Stimulated activated CD8-positive, alpha-beta memory T cell treated with anti-CD3 and anti-CD28 coated beads, Interleukin-4, amount 100 ng/mL, for 24 hours (primary cell): ENCODE measurements at regions not wholly inside any gene's neighbourhood (a gene's known extent, or its start where the extent isn't known, plus 50 kb on each side); places are given as distances from the start of the nearest gene placed in this dataset.

Experiments used
- DNase-seq: peaks from one replicate; pipeline ENCODE4 v3.0.0-alpha.2; 2020; ENCODE audit warnings: low read depth

DNA sequence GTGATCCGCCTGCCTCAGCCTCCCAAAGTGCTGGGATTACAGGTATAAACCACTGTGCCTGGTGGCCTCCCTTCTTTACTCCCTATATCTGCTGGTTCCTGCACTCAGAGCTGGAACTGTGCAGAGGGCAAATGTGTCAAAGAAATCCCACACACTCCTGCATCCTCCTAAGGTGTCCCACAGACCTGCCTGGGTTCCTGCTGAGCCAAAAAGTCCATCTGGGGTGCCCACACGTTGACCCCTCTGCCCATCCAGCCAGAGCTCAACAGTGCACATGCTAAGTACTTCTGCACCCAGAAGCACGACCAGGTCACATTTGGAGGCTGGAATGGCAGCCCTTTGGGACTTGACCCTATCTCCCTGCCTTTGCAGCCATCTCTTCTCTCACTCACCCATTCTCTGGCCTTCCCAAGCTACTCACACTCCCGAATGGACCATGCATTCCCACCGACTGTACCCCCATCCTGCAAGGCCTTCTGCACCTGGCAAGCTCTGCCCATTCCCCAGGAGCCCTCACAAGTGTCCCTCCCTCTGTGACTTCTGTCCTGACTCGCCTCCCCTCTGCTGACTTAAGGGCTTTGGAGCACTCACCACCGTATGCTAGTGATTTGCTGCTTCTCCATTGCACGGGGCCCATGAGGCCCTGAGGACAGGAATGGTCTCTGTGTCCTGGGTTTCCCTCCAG, 152.1 kb downstream of the KCTD15 start:
- DNase-seq, result no peak

DNA sequence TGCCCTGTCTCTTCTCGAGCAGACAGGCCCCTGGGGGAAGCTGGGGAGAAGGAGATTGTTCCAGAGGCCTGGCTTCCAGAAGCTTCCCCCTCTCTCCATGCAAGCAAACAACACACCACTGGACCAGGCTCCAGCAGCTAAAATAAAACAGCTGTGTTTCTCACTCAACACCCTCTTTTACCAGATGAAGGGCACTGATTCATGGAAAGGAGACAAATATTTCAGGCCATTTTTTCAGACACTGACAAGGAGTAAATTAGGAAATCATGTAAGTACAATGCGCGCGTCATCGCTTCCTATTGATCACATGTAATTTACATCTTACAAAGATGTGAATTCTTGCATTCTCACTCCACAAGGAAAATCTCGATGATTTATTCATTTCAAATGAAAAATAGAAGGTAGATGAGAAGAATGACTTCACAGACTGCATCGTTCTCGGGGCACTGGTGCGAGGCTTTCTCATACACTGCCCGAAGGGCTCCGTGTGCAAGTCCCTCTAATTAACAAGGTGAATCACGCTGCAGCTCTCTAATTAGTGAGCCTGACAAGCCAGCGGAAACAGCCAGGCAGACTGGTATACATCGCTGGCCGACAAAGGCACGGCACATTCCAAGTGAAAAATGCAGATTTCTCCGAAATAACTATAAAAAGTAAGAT, 153.6 kb downstream of the KCTD15 start:
- DNase-seq, result no peak

DNA sequence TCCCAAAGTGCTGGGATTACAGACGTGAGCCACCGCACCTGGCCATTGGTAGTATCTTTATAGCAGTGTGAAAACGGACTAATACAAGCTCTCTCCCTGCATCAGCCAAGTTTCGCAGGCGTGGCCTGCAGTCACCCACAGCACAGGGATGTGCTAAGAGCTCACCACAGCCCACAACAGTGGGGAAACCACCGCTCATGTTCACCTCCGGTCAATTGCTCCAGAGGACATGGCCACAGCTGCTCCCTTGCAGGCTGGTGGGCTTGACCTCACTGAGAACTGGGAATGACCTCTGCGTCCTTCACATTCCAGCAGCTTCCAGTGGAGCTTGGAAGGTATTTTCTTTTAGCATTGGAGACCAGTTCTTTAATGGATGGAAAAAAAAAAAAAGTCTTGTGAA, 156.4 kb downstream of the KCTD15 start:
- no peak for DNase-seq

DNA sequence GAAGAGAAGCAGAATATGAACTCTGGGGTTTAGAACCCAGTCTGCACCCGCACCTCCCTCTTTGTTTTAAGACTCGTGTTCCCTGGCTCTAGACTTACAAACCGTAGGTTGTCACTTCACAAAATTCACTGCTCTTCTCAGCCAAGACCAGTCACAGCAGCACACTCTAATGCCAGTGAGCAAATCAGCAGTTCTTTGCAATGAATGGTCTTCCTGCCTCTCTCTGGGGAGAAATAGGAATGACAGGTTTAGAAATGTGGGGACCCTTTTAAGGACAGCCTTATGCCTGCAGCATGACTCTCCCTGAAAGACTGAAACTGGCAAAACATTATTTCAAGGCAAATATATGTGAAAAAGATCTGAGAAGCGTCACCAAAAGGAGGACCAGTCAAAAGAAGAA, 156.9 kb downstream of the KCTD15 start:
- no peak for DNase-seq

DNA sequence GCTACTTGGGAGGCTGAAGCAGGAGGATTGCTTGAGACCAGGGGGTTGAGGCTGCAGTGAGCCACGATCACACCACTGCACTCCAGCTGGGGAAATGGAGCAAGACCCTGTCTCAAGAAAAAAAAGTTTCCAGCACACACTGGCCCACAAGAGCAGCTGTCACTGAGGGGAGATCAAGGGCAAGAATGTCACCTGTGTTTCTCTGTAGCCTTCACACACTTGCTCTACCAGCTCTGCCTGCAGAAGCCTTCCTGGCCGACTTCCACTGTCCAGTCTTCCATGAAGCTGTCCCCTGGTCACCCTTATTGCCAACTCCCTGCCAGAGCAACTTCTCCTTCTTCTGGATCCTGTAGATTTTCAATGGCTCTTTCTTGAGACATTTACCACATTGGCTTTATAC, 158.0 kb downstream of the KCTD15 start:
- no peak for DNase-seq

DNA sequence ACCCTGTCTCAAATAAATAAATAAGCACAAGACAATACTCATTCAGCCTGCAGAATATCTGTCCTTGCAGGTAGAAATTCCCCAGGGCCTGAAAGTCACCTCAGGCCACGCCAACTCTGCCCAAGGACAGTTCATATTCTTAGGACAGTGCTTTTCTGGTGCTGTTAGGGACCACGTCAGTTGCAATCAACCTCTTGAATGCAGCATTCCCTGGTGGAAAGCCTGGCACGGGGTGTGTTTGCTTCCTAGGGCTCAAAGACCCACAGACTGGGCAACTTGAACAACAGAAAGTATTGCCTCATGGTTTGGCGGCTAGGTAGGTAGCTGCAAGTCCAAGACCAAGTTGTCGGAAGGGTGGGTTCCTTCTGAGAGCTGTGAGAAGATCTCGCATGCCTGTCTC, 160.3 kb downstream of the KCTD15 start:
- DNase-seq, result no peak

DNA sequence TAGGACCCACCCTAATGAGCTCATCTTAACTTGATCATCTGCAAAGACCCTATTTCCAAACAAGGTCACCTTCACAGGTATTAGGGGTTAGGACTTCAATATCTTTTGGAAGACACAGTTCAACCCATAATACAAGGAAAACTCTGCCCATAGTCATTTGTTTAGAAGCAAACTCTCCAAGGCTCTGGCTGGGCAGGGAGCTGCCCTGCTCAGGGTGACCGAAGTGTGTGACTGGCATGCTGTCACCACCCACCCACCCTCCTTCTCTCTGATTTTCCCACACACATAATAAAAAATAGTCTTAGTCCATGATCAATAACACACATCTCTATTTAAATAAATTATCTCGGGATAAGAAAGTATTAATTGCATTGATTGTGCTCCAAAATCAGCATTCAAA, 161.1 kb downstream of the KCTD15 start:
- DNase-seq, result no peak

DNA sequence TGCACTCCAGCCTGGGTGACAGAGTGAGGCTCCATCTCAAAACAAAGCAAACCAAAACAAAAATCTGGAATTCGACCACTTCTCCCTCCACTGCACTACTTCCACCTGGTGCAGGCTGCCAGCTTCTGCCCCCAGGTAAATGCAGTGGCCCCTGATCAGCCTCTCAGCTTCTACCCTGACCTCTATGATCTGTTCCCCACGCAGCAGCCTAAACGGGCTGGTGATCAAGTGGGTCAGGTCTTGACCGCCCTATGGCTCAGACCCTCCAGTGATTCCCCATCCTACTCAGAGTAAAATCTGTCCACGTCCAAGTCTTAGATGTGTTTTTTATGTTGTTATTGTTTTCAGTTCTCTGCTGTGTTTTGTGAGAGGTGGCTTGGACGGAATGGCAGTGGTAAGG, 163.9 kb downstream of the KCTD15 start:
- no peak for DNase-seq

DNA sequence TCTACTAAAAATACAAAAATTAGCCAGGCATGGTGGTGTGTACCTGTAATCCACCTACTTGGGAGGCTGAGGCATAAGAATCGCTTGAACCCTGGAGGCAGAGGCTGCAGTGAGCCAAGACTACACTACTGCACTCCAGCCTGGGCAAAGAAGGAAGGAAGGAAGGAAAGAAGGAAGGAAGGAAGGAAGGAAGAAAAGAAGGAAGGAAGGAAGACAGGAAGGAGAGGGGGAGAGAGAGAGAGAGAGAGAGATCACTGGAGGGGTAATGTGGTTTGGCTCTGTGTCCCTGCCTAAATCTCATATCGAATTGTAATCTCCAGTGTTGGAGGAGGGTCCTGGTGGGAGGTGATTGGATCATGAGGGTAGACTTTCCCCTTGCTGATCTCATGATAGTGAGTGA, 165.5 kb downstream of the KCTD15 start:
- no peak for DNase-seq

DNA sequence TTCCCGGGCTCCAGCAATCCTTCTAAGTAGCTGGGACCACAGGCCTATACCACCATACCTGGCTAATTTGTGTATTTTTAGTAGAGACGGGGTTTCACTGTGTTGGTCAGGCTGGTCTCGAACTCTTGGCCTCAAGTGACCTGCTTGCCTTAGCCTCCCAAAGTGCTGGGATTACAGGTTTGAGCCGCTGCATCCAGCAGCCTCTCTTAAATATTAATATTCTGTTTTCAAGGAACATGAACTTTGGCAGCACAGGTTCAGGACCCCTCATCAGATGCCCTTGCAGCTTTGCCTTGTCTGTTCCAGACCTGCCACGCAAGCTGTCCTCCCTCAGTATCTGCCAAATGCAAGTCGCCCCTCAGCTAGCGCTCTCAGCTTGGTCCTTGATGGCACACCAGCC, 166.8 kb downstream of the KCTD15 start:
- no peak for DNase-seq

DNA sequence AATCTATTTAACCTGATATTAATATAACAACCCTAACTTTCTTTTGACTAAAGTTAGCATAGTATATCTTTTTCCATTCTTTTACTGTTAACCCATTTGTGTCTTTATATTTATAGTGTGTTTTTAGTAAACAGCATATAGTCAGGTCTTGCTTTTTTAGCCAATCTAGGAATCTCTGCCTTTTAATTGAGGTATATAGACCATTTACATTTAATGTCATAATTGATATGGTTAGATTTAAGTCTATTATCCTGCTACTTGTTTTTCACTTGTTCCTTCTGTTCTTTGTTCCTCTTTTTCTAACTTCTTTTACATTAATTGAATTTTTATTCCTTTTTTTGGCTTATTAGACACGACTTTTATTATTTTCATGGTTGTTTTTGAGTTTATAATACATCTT, 174.4 kb downstream of the KCTD15 start:
- DNase-seq, result no peak

DNA sequence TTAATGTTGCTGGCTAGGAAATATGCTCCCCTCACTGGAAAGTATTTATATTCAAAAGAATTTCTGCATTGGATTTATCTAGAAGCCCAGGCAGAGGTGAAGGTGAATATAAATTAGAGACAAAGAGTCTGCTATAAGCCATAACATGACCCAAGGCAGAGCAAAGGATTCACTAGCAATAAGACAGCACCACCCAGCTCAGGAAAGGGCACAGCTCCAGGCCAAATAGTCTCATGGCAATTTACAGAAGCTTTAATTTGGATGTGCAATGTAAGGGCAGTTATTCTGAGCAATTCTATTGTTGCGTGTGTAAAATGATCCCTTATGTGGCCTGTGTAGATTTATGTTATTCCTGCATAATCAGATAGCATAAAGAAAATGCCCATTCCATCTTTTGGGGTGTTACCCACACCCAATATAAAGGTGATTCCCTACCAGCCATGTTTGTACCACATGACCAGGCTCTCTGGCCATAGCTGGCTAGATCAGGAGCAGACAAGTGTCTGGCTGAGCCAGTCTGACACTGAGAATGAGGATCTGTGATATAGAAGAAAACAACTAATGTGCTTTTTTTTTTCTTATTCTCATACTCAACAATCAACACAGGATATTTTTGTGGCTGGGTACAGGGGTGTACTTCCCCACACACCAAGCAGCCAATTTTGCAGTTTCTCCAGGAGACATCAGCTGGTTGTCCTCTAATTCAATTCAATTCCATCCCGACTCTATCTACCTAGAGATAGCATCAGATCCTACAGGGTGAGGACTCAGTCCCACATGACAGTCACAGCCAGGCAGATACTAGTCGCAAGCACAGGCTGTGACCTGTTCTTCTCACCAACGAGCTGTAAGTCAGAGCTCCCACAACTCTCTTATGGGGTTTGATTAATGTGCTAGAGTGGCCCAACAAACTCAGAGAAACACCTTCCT, 181.4 kb downstream of the KCTD15 start:
- DNase-seq, result no peak

DNA sequence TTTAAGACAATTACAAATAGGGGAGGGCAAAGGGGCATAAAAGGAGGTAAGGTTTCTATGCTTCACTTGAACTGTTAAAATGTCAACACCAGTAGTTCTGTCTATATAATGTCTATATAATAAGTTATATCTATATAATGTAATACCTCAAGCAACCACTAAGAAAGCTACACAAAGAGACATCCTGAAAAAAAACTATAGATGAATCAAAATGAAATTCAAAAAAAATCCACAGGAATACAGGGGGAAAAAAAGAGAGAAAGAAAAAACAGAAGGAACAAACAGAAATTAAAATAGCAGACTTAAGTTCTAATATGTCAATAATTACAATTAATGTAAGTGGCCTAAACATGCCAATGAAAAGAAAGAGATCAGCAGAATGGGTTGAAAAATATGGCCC, 186.0 kb downstream of the KCTD15 start:
- no peak for DNase-seq

DNA sequence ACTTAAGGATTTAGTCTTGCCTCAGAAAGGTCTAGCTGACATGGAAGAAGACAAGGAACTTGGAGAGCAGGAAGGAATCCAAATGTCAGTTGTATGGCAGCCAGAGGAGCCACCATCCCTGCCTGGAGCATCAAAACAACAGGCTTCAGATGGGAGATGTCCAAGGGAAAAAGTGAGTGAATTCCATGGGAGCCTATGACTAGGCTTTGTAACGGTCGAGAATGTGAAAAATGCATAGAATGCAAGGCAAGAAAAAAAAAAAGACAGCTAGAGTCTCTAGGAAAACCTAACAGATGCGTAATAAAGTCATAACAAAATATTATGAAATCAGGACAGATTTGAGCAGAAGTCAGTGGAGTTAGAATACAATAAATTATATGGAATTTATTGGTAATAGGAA, 183.7 kb upstream of the LSM14A start:
- no peak for DNase-seq

DNA sequence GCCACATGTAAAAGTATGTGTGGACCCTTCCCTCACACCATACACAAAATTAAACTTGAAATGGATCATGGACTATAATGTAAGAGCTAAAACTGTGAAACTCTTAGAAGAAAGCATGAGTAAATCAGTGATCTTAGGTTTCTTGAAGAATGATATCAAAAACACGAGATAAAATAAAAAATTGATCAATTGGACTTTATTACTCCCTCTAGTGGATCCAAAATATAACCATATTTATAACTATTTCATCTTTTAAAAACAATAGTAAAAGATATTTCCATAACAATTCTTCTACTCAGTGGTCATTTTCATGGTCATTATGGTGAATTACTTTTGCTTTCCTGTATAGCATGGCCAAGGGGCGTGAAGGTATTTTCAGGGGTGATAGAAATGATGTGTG, 174.6 kb upstream of the LSM14A start:
- DNase-seq, result no peak

DNA sequence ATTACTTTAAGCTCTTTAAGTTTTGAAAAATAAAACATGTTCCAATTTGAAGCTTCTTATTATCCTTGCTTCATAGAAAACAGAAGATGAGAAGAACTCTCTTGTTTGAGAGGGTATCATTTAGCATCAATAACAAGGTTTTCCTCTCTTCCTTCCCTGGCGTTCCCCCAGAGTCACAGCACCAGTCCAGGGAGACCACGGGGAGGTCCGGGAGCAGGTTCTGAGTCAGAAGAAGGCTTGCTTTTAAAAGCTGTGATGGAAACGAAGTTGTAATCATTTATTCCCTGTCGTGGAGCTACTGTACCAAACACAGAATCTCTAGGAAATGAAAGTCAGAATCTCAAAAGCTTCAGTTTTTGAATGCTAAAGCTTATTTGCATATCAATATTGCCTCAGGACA, 174.0 kb upstream of the LSM14A start:
- no peak for DNase-seq

DNA sequence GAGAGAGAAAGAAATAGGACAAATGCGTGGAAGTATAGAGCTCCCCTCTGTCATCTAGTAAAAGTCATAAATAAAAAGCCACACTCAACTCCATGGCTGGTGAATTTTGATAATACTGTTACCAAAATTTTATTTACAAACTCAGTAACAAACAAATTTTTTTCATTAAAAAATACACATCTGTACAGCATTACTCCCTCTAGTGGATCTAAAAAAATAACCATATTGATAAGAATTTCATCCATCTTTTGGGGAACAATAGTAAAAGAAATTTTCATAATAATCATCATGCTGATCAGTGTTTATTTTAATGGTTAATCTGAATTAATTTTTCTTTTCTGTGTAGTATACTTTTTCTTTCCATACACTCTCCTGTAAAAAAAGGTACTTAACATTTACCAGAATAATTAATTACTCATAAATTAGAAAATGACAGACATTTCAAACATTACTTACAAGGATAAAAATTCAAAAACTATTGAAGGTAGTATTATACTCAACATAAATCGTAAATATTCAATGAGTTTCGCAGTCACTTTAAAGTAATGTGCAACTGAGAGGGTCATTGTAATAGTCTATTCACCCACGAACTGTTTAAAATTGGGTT, 173.5 kb upstream of the LSM14A start:
- DNase-seq, result no peak

DNA sequence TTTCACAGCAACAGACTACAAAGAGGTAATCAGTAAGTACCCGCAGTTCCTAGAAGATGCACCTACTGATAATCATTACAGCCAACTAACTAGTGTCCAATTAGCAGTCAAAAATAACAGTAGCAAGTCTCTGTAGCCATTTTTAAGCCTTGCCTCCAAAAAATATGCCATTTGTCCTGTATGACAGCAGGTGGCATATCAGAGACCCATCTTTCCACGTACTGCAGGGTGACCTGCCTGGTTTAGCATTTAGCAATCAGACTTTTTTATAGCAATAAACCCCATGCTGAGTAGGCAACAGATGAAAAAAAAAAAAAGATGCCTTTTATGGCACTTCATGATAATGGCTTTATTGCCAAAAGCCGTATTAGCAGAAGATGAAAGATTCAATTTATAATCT, 155.3 kb upstream of the LSM14A start:
- no peak for DNase-seq

DNA sequence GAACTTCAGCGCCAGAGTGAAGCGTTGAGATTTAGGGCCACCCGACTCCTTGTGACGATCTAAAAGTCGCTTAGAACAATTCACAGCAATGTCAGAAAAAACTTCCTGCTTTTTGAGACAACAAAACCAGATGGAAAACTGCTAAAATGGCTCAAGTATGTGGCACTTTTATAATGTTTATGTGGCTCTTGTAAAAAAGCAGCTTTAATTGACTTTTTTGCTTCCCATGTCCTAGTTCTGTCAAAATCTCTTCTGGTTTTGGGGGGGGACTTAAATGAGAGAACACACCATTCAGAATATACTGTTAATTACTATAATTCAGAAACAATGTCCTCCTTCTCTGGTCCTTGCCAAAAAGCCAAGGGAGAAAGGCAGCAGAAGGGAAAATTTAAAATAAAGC, 154.7 kb upstream of the LSM14A start:
- DNase-seq, result no peak

DNA sequence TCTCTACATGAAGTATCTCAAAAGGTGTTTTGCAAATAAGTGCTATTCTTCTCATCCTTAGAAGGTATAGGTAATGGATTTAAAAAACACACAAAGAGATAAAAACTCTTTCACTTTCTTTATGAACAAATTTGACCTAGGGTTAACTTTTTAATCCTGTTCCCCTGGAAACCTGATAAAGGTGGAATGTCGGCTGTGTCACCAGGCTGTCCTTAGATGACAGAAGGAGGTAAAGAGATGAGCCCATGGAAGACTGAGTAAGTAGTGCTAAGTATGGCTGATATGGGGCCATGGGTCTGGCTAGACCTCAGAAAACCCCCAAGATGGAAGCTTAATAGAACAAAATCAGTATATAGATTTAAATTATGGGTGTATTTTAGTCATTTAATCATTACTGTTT, 153.8 kb upstream of the LSM14A start:
- DNase-seq, result no peak

DNA sequence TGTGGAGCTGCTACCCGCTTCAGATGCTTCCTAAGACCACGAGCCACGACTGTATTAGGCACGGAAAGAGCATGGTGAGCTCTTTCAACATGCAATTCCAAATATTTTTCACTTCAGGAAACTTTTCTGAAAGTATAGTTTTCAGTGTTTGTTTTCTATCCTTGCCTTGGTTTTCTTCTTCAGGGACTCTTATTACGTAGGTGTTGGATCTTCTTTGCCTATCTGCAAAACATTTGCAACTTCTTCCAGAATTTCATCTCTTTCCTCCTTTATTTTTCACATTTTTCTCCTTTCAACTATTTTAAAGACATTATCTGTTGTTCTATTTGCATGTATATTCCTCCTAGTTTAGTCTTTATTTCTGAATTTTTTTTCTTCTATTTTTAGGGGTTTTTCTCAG, 148.9 kb upstream of the LSM14A start:
- no peak for DNase-seq

DNA sequence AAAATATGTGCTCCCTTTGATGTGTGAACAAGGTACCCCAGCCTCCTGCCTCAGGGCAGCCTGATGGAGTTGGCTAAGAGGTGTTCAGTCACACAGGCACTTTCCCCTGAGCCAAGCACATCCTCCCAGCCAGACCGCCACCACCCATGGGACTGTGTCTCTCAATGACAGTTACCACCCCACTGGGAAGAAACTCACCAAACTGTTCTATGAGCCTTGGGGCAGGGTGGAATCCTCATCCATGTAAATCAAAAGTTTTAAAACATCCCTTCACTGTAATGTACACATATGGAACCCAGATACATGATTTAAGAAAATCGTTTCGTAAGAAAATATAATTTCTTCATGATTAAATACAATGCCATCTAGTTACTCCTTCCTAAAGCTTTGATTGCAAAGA, 138.4 kb upstream of the LSM14A start:
- no peak for DNase-seq
